Thyroid gland (tissue), 4 donors: ENCODE measurements at regions not wholly inside any gene's neighbourhood (a gene's known extent, or its start where the extent isn't known, plus 50 kb on each side); places are given as distances from the start of the nearest gene placed in this dataset.

ENCODE experiments used
- CTCF ChIP-seq, 6 experiments: fragments of 200-600 bp in 3 of 6; fragments of 450-650 bp in 3 of 6; sonication (generic) in 3 of 6; IDR thresholded peaks; one replicate each; pipeline ENCODE4 v1.5.1; 2016 to 2019; ENCODE audit warnings: antibody characterized with exemption in 6 of 6, mild to moderate bottlenecking in 2 of 6, inconsistent platforms in 1 of 6, moderate library complexity in 1 of 6
- POLR2A ChIP-seq, 2 donors: fragments of 450-650 bp; IDR thresholded peaks; one replicate each; pipeline ENCODE4 v1.6.1; 2017; ENCODE audit warnings: antibody characterized with exemption in 2 of 2, mild to moderate bottlenecking in 2 of 2, moderate library complexity in 1 of 2

GRCh38 chr12:114614040-114614439 is 69.9 kb downstream of the TBX3 start:
- TF ChIP-seq CTCF (IDR thresholded peaks at IDR 0.05), result no peak
- TF ChIP-seq POLR2A (IDR thresholded peaks at IDR 0.05), result no peak
